Activated T-helper 2 cell treated with anti-CD3 and anti-CD28 coated beads, Interferon-gamma antibody, Interleukin-2, Interleukin-4, amounts not matched to agents 10 μg/mL and 5 μg/mL and 100 μg/mL, durations not matched to agents 14 hours and 24 hours and 36 hours (primary cell): ENCODE measurements at regions not wholly inside any gene's neighbourhood (a gene's known extent, or its start where the extent isn't known, plus 50 kb on each side); places are given as distances from the start of the nearest gene placed in this dataset.

Source experiments
- DNase-seq: peaks from one replicate; pipeline ENCODE4 v3.0.0; 2021; ENCODE audit warnings: low spot score
- H3K27ac Mint-ChIP-seq: one replicate; pipeline ENCODE4 v1.8.0; 2021; ENCODE audit warnings: mixed read lengths
- H3K27me3 Mint-ChIP-seq: one replicate; pipeline ENCODE4 v1.8.0; 2021; ENCODE audit warnings: low read depth, mixed read lengths
- H3K36me3 Mint-ChIP-seq: one replicate; pipeline ENCODE4 v1.8.0; 2021; ENCODE audit warnings: low read depth, mixed read lengths
- H3K4me1 Mint-ChIP-seq: one replicate; pipeline ENCODE4 v1.8.0; 2021; ENCODE audit warnings: low read depth, mixed read lengths
- H3K4me3 Mint-ChIP-seq: one replicate; pipeline ENCODE4 v1.8.0; 2021; ENCODE audit warnings: low read depth, mild to moderate bottlenecking, moderate library complexity, mixed read lengths
- H3K9me3 Mint-ChIP-seq: one replicate; pipeline ENCODE4 v1.8.0; 2021; ENCODE audit warnings: mixed read lengths
- intact Hi-C: fragments of 100-400 bp; cut with micrococcal nuclease; formaldehyde crosslinking; loops from one replicate; pipeline ENCODE4 v1.15.1; 2023

DNA sequence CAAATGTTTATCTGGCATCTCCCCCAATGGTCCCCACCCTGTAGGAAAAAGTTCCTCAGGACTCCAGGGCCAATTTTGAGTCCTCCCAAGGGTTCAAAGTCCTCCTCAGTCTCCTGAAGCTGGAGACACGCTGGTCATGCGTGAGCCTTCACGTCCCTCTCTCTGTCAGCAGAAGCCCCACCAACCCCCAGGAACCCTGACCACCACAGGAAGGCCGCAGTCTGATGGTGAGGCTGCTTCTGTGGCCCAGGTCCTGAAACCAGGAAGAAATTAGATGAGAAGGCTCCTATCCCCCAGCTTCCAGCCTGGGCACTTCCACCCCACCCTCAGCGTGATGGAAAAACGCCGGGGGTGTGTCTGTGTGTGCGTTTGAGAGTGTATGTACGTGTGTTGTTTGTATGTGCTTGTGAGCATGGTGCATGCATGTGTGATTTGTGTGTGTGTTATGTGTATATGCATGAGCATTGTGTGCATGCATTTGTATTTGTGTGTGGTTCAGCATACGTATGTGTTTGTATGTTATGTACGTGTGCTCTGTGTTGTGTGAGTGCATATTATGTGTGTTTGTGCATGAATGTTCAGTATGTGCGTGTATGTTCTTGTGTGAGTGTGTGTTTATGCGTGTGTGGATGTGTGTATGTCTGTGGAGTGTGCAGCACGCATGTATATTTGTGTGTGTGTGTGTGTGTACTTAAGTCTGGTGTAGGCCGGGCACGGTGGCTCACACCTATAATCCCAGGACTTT is 92.5 kb downstream of the SIK1 start:
- H3K9me3 Mint-ChIP-seq: peaks cover 23% of the 10 kb centered on the region
- H3K36me3 Mint-ChIP-seq: no peaks in the 10 kb centered on the region

DNA sequence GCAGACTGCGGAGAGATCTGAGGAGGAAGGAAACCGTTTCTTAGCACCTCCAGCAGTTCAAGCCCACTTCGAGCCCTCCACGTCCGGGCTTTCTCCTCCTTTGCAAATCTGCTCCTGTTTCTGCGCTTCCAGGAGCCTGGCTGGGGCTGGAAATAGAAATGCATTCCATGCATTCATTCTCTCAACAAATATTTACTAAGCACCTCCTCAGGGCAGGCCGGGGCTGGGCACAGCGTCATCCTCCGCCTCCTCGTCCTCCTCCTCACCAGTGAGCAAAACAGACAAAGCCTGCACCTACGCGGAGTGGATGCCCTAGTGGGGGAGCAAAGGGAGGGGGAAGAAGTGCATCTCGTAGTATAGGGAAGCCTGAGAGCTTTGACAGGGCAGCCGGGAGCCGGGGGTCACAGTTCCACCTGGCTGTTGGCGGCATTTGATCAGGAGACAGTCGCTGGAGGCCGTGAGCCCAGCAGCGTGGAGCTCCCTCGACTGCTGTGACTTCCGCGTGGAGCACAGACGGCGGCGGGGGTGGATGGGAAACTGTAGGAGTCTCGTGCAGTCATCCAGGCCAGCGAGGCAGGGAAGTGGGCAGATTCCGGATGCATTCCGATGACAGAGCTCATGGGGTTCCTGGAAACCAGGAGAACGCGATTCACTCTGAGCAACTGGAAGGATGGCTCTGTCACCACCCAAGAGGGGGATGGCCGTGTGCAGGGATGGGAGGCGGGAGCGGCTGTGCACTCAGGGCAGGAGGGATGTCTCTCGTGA is 93.5 kb downstream of the SIK1 start:
- Mint-ChIP-seq H3K27me3 (peaks cover 2% of the 10 kb centered on the region), H3K9me3 (peaks cover 23% of the 10 kb centered on the region), H3K36me3 (no peaks in the 10 kb centered on the region), H3K27ac (no peak overlapping the region), H3K4me1 (no peaks in the 10 kb centered on the region), H3K4me3 (no peak overlapping the region)
- intact Hi-C loops: no loop called here
- DNase-seq: no peak

More for the DNA sequence above, 92.5 kb downstream of the SIK1 start:
- H3K4me3 Mint-ChIP-seq: no peak overlapping the region
- intact Hi-C loops: no loop called here
- DNase-seq: no peak
- peaks cover 4% of the 10 kb centered on the region for H3K27me3 Mint-ChIP-seq
- no peak overlapping the region for H3K27ac Mint-ChIP-seq
- H3K4me1 Mint-ChIP-seq: no peaks in the 10 kb centered on the region

DNA sequence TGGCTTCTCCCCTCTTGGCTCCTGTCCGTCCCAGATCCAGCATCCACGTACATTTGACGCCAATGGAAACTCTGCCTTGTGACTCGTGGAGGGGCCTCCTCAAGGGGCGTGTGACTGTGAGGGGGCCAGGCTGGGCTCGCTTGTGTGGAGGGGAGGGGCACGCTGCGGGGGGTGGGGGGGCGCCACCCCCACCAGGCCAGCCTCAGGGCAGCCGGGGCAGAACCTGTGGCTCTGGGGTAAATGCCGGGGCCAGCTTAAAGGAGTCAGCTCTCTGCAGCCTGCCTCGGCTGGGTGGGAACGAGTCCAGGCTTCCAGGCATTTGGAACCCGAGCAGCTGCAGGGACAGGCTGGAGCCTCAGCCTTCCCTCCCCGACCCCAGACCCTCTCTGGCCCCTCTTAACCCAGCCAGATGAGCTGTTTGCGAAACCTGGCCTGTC is 94.1 kb downstream of the SIK1 start:
- H3K4me1 Mint-ChIP-seq: no peaks in the 10 kb centered on the region
- peaks cover 4% of the 10 kb centered on the region for H3K27me3 Mint-ChIP-seq
- peaks cover 22% of the 10 kb centered on the region for H3K9me3 Mint-ChIP-seq
- no peaks in the 10 kb centered on the region for H3K36me3 Mint-ChIP-seq
- H3K27ac Mint-ChIP-seq: no peak overlapping the region
- H3K4me3 Mint-ChIP-seq: no peak overlapping the region
- no peak for DNase-seq
- intact Hi-C loops: no loop called here

DNA sequence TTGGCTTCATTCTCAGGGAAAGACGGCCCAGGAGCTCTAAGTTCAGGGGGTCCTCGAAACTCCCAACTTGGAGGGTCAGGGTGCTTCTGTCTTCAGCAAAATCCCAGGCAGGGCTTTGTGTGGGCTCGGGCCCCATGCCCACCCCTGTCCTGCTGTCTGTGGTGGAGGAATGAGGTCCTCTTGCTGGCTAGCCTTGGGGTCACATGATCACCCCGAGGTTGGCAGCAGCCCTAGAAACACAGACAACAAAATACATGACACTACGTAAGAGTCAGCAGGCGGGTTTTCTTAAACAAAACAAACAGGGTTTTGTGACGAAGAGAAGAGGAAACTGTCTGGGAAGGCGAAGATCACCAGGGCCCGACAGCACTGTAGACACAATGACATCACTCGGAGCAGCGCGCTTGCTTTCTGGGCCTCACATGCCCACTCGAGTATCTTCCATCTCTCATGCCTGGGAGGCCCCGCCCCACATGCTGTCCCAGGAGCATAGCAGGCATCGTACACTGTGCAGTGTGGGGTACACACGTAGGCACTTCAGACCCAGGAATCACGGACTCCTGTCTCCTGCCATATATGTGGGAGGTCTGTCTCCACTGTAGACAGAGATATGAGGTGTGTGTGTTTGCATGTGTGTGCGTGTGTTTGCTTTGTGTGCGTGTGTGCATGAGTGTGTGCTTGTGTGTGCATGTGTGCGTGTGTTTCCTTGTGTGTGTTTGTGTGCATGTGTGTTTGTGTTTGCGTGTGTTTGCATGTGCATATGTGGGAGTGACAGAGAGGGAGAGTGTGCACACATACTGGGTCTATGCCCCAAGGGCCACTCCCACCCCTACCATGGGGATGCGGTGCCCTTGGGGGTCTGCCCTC is 94.7 kb downstream of the SIK1 start:
- Mint-ChIP-seq H3K27ac (no peak overlapping the region), H3K36me3 (no peaks in the 10 kb centered on the region), H3K9me3 (peaks cover 15% of the 10 kb centered on the region), H3K4me3 (no peak overlapping the region), H3K4me1 (no peaks in the 10 kb centered on the region), H3K27me3 (peaks cover 2% of the 10 kb centered on the region)
- intact Hi-C loops: no loop called here
- no peak for DNase-seq

DNA sequence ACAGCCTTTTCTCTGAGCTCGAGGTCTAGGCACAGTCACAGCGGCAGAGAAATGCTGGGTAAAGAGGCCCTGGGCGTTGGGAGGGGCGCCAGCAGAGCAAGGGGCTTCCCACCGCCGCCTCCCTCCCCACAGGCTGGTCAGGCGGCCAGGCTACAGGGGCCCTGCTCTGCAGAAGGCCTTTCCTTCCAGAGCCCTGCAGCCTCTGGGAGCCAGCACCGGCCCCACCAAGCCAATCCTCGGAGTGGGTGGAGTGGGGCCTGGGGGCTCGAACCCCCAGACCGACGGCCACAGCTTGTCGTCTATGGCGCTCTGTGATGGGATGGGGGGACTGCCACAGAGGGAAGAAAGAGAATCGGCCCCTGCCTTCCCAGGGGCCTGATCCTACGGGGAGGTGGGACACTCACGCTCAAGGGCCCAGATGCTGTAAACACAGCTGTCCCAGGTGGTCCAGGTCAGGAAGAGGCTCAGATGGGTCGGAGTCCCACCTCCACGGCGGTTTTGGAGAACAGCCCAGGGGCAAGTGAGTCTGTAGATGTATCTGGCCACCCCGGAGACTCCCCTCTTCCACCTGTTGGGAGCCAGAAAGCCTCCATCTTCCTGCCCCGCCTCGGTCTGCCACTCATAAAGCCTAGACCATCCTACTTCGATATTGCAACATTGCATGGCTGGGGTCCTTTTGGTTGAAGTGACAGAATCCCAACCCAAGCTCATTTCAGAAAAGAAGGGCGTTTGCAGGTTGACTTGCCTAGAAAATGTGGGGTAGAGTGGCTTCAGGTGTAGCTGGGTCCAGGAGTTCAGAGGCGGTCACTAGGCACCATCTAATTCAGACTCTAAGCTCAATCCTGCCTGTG is 95.6 kb downstream of the SIK1 start:
- DNase-seq: no peak
- H3K27ac Mint-ChIP-seq: no peak overlapping the region
- H3K4me3 Mint-ChIP-seq: no peak overlapping the region
- no peaks in the 10 kb centered on the region for H3K36me3 Mint-ChIP-seq
- H3K4me1 Mint-ChIP-seq: no peaks in the 10 kb centered on the region
- intact Hi-C loops: no loop called here
- H3K27me3 Mint-ChIP-seq: peaks cover 2% of the 10 kb centered on the region
- peaks cover 6% of the 10 kb centered on the region for H3K9me3 Mint-ChIP-seq

DNA sequence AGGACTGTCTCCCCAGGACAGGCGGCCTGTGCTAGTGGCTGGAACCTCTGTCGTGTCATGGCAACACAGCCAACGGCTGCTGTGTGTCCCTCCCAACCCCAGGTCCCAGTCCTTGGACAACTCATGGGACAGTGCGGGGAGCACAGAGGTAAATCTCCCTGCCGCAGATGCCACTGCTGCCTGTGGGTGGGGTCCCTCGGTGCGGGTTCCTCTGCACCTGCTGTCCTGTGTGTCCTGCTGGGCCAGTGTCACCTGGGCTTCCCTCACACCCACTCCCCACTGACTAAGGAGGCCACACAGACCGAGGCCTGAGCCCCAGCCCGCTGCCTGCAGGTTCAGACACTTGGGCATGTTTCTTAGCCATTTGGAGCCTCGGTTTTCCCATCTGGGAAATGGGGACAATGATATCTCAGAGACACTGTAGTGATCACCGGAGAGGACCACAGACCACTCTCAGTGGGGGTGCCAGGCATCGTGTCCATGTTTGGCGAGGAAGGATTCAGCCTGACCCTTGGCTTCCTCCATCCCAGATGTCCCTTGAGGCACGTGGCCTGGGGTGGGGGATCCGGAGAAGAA is 96.5 kb downstream of the SIK1 start:
- H3K27ac Mint-ChIP-seq: no peak overlapping the region
- intact Hi-C loops: no loop called here
- DNase-seq: no peak
- no peak overlapping the region for H3K4me3 Mint-ChIP-seq
- H3K4me1 Mint-ChIP-seq: peaks cover 4% of the 10 kb centered on the region
- peaks cover 2% of the 10 kb centered on the region for H3K27me3 Mint-ChIP-seq
- H3K9me3 Mint-ChIP-seq: no peaks in the 10 kb centered on the region
- H3K36me3 Mint-ChIP-seq: no peaks in the 10 kb centered on the region

DNA sequence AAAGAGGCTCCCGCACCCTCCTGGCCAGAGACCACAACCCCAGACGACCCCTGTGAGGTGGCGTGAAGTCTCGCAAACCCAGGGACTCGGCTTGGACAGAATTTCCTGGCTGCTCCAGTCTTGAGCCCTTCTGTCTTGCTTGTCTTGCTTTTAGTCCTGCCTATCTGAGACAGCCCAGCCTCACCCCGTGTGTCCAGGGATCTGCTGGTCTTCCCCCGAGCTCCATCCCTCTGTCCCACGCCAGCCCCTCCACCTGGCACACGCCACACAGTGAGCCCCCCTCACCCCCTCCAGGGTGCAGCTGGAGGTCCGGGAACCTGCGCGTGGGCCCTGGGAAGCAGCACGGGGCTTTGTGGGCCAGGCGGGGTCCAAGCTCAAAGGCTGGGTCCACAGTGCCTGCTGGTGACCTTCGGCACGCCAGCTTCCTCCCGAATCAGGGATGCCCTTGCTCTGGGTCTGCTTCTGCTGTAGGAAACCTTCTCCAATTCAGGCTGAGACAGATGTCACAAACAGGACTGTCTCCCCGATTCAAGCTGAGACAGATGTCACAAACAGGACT is 97.1 kb downstream of the SIK1 start:
- no peaks in the 10 kb centered on the region for H3K9me3 Mint-ChIP-seq
- peaks cover 2% of the 10 kb centered on the region for H3K27me3 Mint-ChIP-seq
- H3K4me1 Mint-ChIP-seq: peaks cover 4% of the 10 kb centered on the region
- no peak for DNase-seq
- H3K27ac Mint-ChIP-seq: no peak overlapping the region
- no peaks in the 10 kb centered on the region for H3K36me3 Mint-ChIP-seq
- intact Hi-C loops: no loop called here
- no peak overlapping the region for H3K4me3 Mint-ChIP-seq

DNA sequence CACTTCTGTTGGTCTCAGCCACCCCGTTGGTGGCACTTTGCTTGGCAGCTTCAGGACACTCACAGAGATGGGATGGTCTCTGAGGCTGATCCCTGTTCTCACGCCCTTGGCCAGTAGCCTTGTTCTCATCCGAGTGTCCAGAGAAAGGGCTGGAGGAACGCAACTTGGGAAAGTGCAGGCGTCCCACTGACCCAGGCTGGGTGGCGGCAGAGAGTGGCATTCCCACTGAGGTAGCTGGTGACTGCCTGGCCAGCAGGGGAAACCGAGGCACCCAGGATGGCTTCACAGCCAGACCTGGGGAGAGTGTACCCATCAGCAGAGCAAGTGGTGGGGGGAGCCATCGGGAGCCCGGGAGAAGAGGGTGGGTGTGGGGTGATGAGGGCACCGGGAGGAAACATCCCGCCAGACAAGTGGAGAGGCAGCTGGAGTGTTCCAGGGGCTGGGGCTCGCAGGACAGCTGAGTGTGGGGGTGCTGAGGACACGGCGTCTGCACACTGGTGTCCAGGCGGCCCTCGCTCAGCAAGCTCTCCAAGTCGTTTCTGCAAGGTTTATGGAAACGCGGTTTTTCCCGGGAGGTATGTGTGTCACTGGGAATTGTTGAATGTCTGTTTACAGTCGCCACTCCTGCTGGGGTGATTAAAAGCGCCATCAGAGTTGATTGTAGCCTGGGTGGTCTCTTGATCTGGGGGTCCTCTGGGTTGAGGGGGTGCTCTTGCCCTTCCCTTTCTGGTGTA is 97.8 kb downstream of the SIK1 start:
- Mint-ChIP-seq H3K27me3 (peaks cover 2% of the 10 kb centered on the region), H3K4me1 (peaks cover 4% of the 10 kb centered on the region), H3K4me3 (no peak overlapping the region), H3K36me3 (no peaks in the 10 kb centered on the region), H3K27ac (no peak overlapping the region), H3K9me3 (no peaks in the 10 kb centered on the region)
- intact Hi-C loops: no loop called here
- DNase-seq: no peak

DNA sequence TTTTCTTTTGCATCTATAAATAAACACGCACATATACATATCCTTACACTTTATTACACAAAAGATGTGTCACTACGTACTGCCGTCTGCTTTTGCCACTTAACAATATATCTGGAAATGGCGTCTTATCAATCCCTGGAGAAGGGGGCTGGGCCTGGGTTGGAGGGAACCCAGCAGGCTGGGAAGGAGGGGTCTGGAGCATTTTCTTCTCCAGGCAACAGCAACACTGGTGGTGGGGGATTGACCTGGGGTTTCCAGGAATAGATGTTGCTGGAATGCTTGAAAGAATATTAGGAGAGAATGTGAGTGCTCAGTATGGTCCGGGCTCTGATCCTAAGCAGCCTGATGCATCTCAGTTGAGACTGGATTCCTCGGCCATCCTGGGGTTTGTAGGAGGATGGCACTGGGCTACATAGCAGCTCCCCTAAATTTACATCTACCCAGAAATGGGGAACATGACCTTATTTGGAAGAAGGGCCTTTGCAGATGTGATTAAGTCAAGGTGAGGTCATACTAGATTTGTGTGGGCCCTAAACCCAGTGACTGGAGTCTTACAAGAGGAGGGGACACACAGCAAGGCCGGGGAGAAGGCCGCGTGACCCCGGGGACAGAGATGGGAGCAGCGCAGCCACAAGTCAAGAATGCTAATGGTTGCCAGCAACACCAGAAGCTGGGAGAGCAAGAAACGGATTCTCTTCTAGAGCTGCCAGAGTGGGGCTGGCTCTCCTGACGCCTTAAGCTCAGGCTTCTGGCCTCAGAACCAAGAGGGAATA is 98.6 kb downstream of the SIK1 start:
- Mint-ChIP-seq H3K4me1 (peaks cover 4% of the 10 kb centered on the region), H3K27ac (no peak overlapping the region), H3K4me3 (no peak overlapping the region), H3K27me3 (peaks cover 2% of the 10 kb centered on the region), H3K9me3 (no peaks in the 10 kb centered on the region), H3K36me3 (no peaks in the 10 kb centered on the region)
- DNase-seq: no peak
- intact Hi-C loops: no loop called here

DNA sequence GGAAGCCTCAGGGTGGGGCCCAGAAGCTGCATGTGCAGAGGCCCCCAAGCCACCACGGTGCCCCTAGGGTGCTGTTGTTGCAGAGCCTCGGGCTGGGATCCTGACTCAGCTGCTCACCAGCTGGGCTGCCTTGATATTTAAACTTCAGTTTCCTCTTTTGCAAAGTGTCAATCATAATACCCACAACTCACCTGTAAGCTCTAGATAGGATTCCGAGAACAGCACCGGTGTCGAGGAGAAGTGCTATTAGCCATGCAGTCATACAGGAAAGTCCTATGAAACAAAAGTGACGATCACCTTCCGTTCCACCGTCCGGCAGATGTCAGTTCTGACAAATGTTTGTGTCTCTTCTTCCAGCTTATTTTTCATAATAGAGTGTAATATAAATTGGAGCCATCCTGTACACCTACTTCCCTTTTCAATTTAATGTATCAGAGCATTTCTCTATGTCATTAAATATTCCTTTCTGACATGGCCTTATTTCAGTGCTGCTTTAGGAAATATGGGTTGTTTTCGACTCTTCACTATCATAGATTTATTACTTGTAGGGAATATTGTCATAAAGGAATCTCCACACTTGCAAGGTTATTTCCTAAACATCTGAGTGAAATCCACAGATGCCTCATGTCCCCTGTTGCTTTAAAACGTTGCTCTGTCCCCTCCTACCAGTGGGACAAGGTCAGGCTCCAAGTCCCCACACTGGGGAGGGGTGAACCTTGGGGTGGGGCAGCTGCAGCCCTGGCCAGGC is 100.8 kb downstream of the SIK1 start:
- intact Hi-C loops: no loop called here
- Mint-ChIP-seq H3K4me3 (no peak overlapping the region), H3K9me3 (no peaks in the 10 kb centered on the region), H3K36me3 (no peaks in the 10 kb centered on the region), H3K27me3 (peaks cover 2% of the 10 kb centered on the region), H3K4me1 (peaks cover 4% of the 10 kb centered on the region), H3K27ac (no peak overlapping the region)
- no peak for DNase-seq
